H1 (cell line): ENCODE measurements at regions not wholly inside any gene's neighbourhood (a gene's known extent, or its start where the extent isn't known, plus 50 kb on each side); places are given as distances from the start of the nearest gene placed in this dataset.

Source experiments
- HDAC2 ChIP-seq, 2 experiments: fragments of 300-600 bp in 1 of 2; sonication (generic) in 1 of 2; IDR thresholded peaks; 2 replicates each; pipeline ENCODE4 v1.6.1; 2011 to 2012; ENCODE audit warnings: low read depth in 2 of 2, low read length in 2 of 2, mild to moderate bottlenecking in 2 of 2, moderate library complexity in 2 of 2, borderline replicate concordance in 1 of 2, inconsistent platforms in 1 of 2
- MAX ChIP-seq: IDR thresholded peaks from 2 replicates; pipeline ENCODE4 v1.6.1; 2012; ENCODE audit warnings: inconsistent platforms
- POLR2A ChIP-seq, 2 experiments: IDR thresholded peaks; 1 replicate in 1 of 2; 2 replicates in 1 of 2; pipeline ENCODE4 v1.6.1; 2011; ENCODE audit warnings: low read depth in 2 of 2, low read length in 2 of 2, mild to moderate bottlenecking in 2 of 2; ENCODE audit errors: control extremely low read depth in 1 of 2
- TAF1 ChIP-seq: IDR thresholded peaks from 2 replicates; pipeline ENCODE4 v1.6.1; 2011; ENCODE audit warnings: mild to moderate bottlenecking, low read depth, low read length
- USF2 ChIP-seq: IDR thresholded peaks from 2 replicates; pipeline ENCODE4 v1.6.1; 2011; ENCODE audit warnings: low read length, improper control_type of control experiment

GRCh38 chr16:63337264-63337663, 1301.0 kb upstream of the CDH8 start:
- TF ChIP-seq TAF1, result no peak
- TF ChIP-seq POLR2A (IDR thresholded peaks at IDR 0.05; ENCODE audit: control extremely low read depth in 1 of 2, low read depth in 2 of 2, low read length in 2 of 2), result no peak
- TF ChIP-seq USF2, result no peak
- no peak for TF ChIP-seq MAX
- no peak for TF ChIP-seq HDAC2 (IDR thresholded peaks at IDR 0.05; ENCODE audit: borderline replicate concordance in 1 of 2, low read depth in 2 of 2, low read length in 2 of 2)
